Spleen (tissue), 11 donors: ENCODE measurements at regions not wholly inside any gene's neighbourhood (a gene's known extent, or its start where the extent isn't known, plus 50 kb on each side); places are given as distances from the start of the nearest gene placed in this dataset.
"Not testable (repeated sequence)": the region's sequence is repeated elsewhere in the genome, so short reads cannot be mapped to it uniquely, and the experiment has no call there.

Source experiments
- DNase-seq: peaks from one replicate; pipeline ENCODE4 v3.0.0-alpha.2; 2020
- H3K27ac ChIP-seq, 8 donors: fragments of 200-600 bp; sonication (generic) in 7 of 8; 1 replicate in 4 of 8; 2 replicates in 4 of 8; pipeline versions ENCODE4 v1.5.0 to v1.8.0; 2016 to 2021; ENCODE audit warnings: inconsistent platforms in 4 of 8, mild to moderate bottlenecking in 4 of 8, moderate library complexity in 1 of 8
- H3K27me3 ChIP-seq, 7 donors: fragments of 200-600 bp; sonication (generic) in 6 of 7; replicated peaks in 1 of 7; 1 replicate in 4 of 7; 2 replicates in 3 of 7; pipeline versions ENCODE4 v1.5.0 to v1.8.0; 2016 to 2021; ENCODE audit warnings: inconsistent platforms in 3 of 7, mild to moderate bottlenecking in 1 of 7
- H3K36me3 ChIP-seq, 6 donors: fragments of 200-600 bp; sonication (generic) in 5 of 6; 1 replicate in 4 of 6; 2 replicates in 2 of 6; pipeline versions ENCODE4 v1.5.0 to v1.8.0; 2016 to 2021; ENCODE audit warnings: inconsistent platforms in 2 of 6
- H3K4me1 ChIP-seq, 6 donors: fragments of 200-600 bp; sonication (generic) in 5 of 6; 1 replicate in 3 of 6; 2 replicates in 3 of 6; pipeline versions ENCODE4 v1.5.0 to v1.8.0; 2016 to 2021; ENCODE audit warnings: inconsistent platforms in 3 of 6
- H3K4me3 ChIP-seq, 8 donors: fragments of 200-600 bp; sonication (generic) in 7 of 8; 1 replicate in 4 of 8; 2 replicates in 4 of 8; pipeline versions ENCODE4 v1.5.0 to v1.8.0; 2016 to 2021; ENCODE audit warnings: inconsistent platforms in 4 of 8, mild to moderate bottlenecking in 4 of 8, moderate library complexity in 2 of 8
- H3K9me3 ChIP-seq, 8 donors: fragments of 200-600 bp; sonication (generic) in 7 of 8; 1 replicate in 4 of 8; 2 replicates in 4 of 8; pipeline versions ENCODE4 v1.5.0 to v1.8.0; 2016 to 2021; ENCODE audit warnings: inconsistent platforms in 4 of 8
- WGBS, 5 donors: extraction: QIAGEN DNeasy Blood & Tissue Kit in 3 of 5; methylation state at CpG; one replicate each; pipeline versions ENCODE4 v1.1.5 to v1.1.7; 2013 to 2018; 5-methylcytosine and 5-hydroxymethylcytosine counted together
- intact Hi-C: fragments of 100-400 bp; cut with DNase I; formaldehyde crosslinking; loops from one replicate; pipeline ENCODE4 v1.15.0; 2023; ENCODE audit warnings: low total_unique reads
- donor health status: healthy with polysubstance abuse.
- donor health status: DM: no; HTN: no; CAD: no; lungs with moderate emphysema.
- donor health status: DM: no; HTN: no; CAD: no.
- donor health status: Bipolar disorder and iron deficiency.
- donor health status: healthy.
- donor health status: DM: no; HTN: no; CAD: no.
- donor health status: DM: yes; HTN: yes; CAD: no.

GRCh38 chr7:56803965-56804754 lies 328.1 kb downstream of the ZNF479 start:
- intact Hi-C loops, H3K27ac ChIP-seq, H3K27me3 ChIP-seq, H3K4me1 ChIP-seq, H3K36me3 ChIP-seq, H3K4me3 ChIP-seq: not testable (repeated sequence)
- peak; percentile 71 for DNase-seq
- WGBS, 5 donors, result 84 to 90% (median 87%) methylated on average over 13 to 30 of the region's 30 CpGs
- peaks cover 0 to 53% (median 21%) of the 10 kb centered on the region in 8 donors for H3K9me3 ChIP-seq

GRCh38 chr7:56803336-56803735 lies 328.9 kb downstream of the ZNF479 start:
- intact Hi-C loops, H3K36me3 ChIP-seq, H3K4me1 ChIP-seq, H3K4me3 ChIP-seq, H3K27me3 ChIP-seq, H3K27ac ChIP-seq, DNase-seq: not testable (repeated sequence)
- H3K9me3 ChIP-seq, result peaks cover 0 to 49% (median 17%) of the 10 kb centered on the region in 8 donors
- 68 to 88% (median 81%) methylated on average over 3 to 8 of the region's 8 CpGs for WGBS, 5 donors

- H3K27ac ChIP-seq, DNase-seq, H3K36me3 ChIP-seq, H3K27me3 ChIP-seq, intact Hi-C loops, H3K4me3 ChIP-seq, H3K4me1 ChIP-seq: not testable (repeated sequence)
- peaks cover 0 to 51% (median 17%) of the 10 kb centered on the region in 8 donors for H3K9me3 ChIP-seq
- 71 to 100% methylated on average over 1 to 2 of the region's 9 CpGs; no CpG with 5 or more reads in 3 of the 5 donors for WGBS, 5 donors
Observed at GRCh38 chr7:56802191-56802590, 330.0 kb downstream of the ZNF479 start.

- H3K27ac ChIP-seq, H3K27me3 ChIP-seq, H3K4me3 ChIP-seq, intact Hi-C loops, DNase-seq, H3K4me1 ChIP-seq, H3K36me3 ChIP-seq: not testable (repeated sequence)
- H3K9me3 ChIP-seq, result peaks cover 0 to 51% (median 17%) of the 10 kb centered on the region in 8 donors
- 56 to 78% (median 73%) methylated on average over 1 to 4 of the region's 10 CpGs for WGBS, 5 donors
Observed at GRCh38 chr7:56801774-56802173, 330.5 kb downstream of the ZNF479 start.

GRCh38 chr7:56798876-56799275 lies 333.4 kb downstream of the ZNF479 start:
- H3K9me3 ChIP-seq, result peaks cover 0 to 37% (median 10%) of the 10 kb centered on the region in 8 donors
- H3K4me1 ChIP-seq, H3K36me3 ChIP-seq, DNase-seq, H3K27me3 ChIP-seq, intact Hi-C loops, H3K27ac ChIP-seq, H3K4me3 ChIP-seq: not testable (repeated sequence)
- 86 to 96% (median 92%) methylated on average over 6 to 11 of the region's 11 CpGs for WGBS, 5 donors

GRCh38 chr7:56787474-56787873 lies 344.8 kb downstream of the ZNF479 start:
- H3K27me3 ChIP-seq, intact Hi-C loops, H3K27ac ChIP-seq, H3K4me1 ChIP-seq, DNase-seq, H3K36me3 ChIP-seq, H3K4me3 ChIP-seq: not testable (repeated sequence)
- peaks cover 0 to 52% (median 22%) of the 10 kb centered on the region in 8 donors for H3K9me3 ChIP-seq
- 59 to 86% (median 72%) methylated on average over 20 to 39 of the region's 39 CpGs for WGBS, 5 donors
